ENCODE measurements at regions not wholly inside any gene's neighbourhood (a gene's known extent, or its start where the extent isn't known, plus 50 kb on each side); places are given as distances from the start of the nearest gene placed in this dataset.
"Not testable (repeated sequence)": the region's sequence is repeated elsewhere in the genome, so short reads cannot be mapped to it uniquely, and the experiment has no call there.

GRCh38 chr15:72843340-72843739 lies 59.8 kb upstream of the ADPGK start:
- not testable (repeated sequence) for H3K4me3 ChIP-seq (ENCODE audit: low read length); H3K9me3 ChIP-seq (ENCODE audit: control insufficient read depth, low read depth, low read length); H3K27ac ChIP-seq (ENCODE audit: low read length); H3K4me1 ChIP-seq (ENCODE audit: control insufficient read depth, insufficient read depth, low read length); DNase-seq; H3K36me3 ChIP-seq (ENCODE audit: control insufficient read depth, insufficient read depth, low read length); H3K27me3 ChIP-seq (ENCODE audit: control insufficient read depth, insufficient read depth, low read length)
- no CpG with 5 or more reads among the region's 4 CpGs for WGBS (ENCODE audit: insufficient coverage, low lambda C conversion rate)

DNA sequence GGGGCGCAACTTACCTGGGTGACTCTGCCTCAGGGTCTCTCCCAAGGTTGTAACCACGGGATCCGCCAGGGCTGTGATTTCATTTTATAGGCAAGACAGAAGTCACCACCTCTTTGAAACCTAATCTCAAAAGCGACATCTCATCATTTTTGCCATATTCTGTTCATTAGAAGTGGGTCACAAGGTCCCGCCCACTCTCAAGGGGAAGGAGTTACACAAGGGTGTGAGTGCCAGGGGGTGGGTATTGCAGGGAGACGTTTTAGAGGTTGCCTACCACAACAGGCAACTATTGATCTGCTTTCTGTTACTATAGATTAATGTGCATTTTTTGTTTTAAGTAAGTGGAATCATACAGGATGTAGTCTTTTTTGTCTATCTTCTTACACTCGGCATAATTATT lies 56.6 kb upstream of the ADPGK start:
- no peaks in the 10 kb centered on the region for H3K9me3 ChIP-seq (ENCODE audit: control insufficient read depth, low read depth, low read length)
- H3K27me3 ChIP-seq (ENCODE audit: control insufficient read depth, insufficient read depth, low read length) = no peaks in the 10 kb centered on the region
- peaks cover 7% of the 10 kb centered on the region for H3K4me1 ChIP-seq (ENCODE audit: control insufficient read depth, insufficient read depth, low read length)
- H3K36me3 ChIP-seq (ENCODE audit: control insufficient read depth, insufficient read depth, low read length) = no peaks in the 10 kb centered on the region
- DNase-seq = no peak
- no peak overlapping the region for H3K27ac ChIP-seq (ENCODE audit: low read length)
- 94% methylated on average over 3 of the region's 7 CpGs for whole genome bisulfite sequencing (ENCODE audit: insufficient coverage, low lambda C conversion rate)
- no peak overlapping the region for H3K4me3 ChIP-seq (ENCODE audit: low read length)

- H3K36me3 ChIP-seq (ENCODE audit: control insufficient read depth, insufficient read depth, low read length) = no peaks in the 10 kb centered on the region
- WGBS (ENCODE audit: insufficient coverage, low lambda C conversion rate) = no CpG with 5 or more reads among the region's 5 CpGs
- DNase-seq = no peak
Observed at GRCh38 chr15:72838311-72838731, 54.8 kb upstream of the ADPGK start.

DNA sequence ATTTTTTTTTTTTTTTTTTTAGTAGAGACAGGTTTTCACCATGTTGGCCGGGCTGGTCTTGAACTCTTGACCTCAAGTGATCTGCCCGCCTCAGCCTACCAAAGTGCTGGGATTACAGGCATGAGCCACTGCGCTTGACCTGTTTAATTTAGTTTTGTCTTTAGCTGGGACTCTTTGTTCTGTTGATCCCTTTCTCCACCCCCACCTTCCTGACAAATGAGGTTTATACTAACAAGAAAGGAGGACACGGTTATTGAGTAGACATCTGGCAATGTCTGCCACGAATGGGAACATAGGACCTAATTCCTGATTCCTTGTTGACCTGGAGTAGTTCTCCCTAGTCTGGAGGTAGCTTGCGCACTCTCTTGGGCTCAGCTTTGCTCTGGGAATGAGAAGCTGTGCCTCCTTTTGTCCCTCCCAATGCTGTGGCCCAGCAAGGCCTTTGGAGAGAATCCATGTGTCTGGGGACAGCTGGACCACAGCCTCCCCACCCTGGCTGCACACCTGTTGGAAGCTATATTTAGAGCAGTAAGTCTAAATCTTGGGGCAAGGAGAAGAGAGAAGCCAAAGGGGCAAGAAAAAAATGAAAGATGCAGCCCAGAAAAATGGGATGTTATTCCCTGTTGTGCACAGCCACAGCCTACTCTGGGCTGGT lies 53.2 kb upstream of the ADPGK start:
- no CpG with 5 or more reads among the region's 6 CpGs for WGBS (ENCODE audit: insufficient coverage, low lambda C conversion rate)
- H3K36me3 ChIP-seq (ENCODE audit: control insufficient read depth, insufficient read depth, low read length) = no peaks in the 10 kb centered on the region
- H3K27ac ChIP-seq (ENCODE audit: low read length) = no peak overlapping the region
- H3K4me3 ChIP-seq (ENCODE audit: low read length) = no peak overlapping the region
- peaks cover 24% of the 10 kb centered on the region for H3K4me1 ChIP-seq (ENCODE audit: control insufficient read depth, insufficient read depth, low read length)
- DNase-seq = no peak
- H3K9me3 ChIP-seq (ENCODE audit: control insufficient read depth, low read depth, low read length) = no peaks in the 10 kb centered on the region
- H3K27me3 ChIP-seq (ENCODE audit: control insufficient read depth, insufficient read depth, low read length) = no peaks in the 10 kb centered on the region

More at GRCh38 chr15:72838311-72838731, 54.8 kb upstream of the ADPGK start:
- Histone ChIP-seq H3K9me3 (ENCODE audit: control insufficient read depth, low read depth, low read length) (no peaks in the 10 kb centered on the region), H3K4me1 (ENCODE audit: control insufficient read depth, insufficient read depth, low read length) (peaks cover 19% of the 10 kb centered on the region), H3K4me3 (ENCODE audit: low read length) (no peak overlapping the region), H3K27ac (ENCODE audit: low read length) (no peak overlapping the region), H3K27me3 (ENCODE audit: control insufficient read depth, insufficient read depth, low read length) (no peaks in the 10 kb centered on the region)

GRCh38 chr15:72835294-72835890 lies 51.8 kb upstream of the ADPGK start:
- no peak overlapping the region for H3K4me3 ChIP-seq (ENCODE audit: low read length)
- no peaks in the 10 kb centered on the region for H3K9me3 ChIP-seq (ENCODE audit: control insufficient read depth, low read depth, low read length)
- peak overlapping the region; percentile 2 for H3K27ac ChIP-seq (ENCODE audit: low read length)
- no peaks in the 10 kb centered on the region for H3K36me3 ChIP-seq (ENCODE audit: control insufficient read depth, insufficient read depth, low read length)
- H3K27me3 ChIP-seq (ENCODE audit: control insufficient read depth, insufficient read depth, low read length) = no peaks in the 10 kb centered on the region
- peak; percentile 60 to 83 for DNase-seq
- peaks cover 24% of the 10 kb centered on the region for H3K4me1 ChIP-seq (ENCODE audit: control insufficient read depth, insufficient read depth, low read length)

- Histone ChIP-seq H3K4me3 (ENCODE audit: low read length) (no peak overlapping the region), H3K36me3 (ENCODE audit: control insufficient read depth, insufficient read depth, low read length) (no peaks in the 10 kb centered on the region), H3K4me1 (ENCODE audit: control insufficient read depth, insufficient read depth, low read length) (peaks cover 24% of the 10 kb centered on the region), H3K27ac (ENCODE audit: low read length) (no peak overlapping the region), H3K9me3 (ENCODE audit: control insufficient read depth, low read depth, low read length) (no peaks in the 10 kb centered on the region), H3K27me3 (ENCODE audit: control insufficient read depth, insufficient read depth, low read length) (no peaks in the 10 kb centered on the region)
- DNase-seq = no peak
- no CpG with 5 or more reads among the region's 2 CpGs for WGBS (ENCODE audit: insufficient coverage, low lambda C conversion rate)
Observed at GRCh38 chr15:72833561-72833960, 50.0 kb upstream of the ADPGK start.
